Activated gamma-delta T cell treated with Interleukin-2 at 50 U/mL for 16 hours (primary cell): ENCODE measurements at regions not wholly inside any gene's neighbourhood (a gene's known extent, or its start where the extent isn't known, plus 50 kb on each side); places are given as distances from the start of the nearest gene placed in this dataset.

ENCODE experiments used
- DNase-seq: peaks from one replicate; pipeline ENCODE4 v3.0.0-alpha.2; 2020

DNA sequence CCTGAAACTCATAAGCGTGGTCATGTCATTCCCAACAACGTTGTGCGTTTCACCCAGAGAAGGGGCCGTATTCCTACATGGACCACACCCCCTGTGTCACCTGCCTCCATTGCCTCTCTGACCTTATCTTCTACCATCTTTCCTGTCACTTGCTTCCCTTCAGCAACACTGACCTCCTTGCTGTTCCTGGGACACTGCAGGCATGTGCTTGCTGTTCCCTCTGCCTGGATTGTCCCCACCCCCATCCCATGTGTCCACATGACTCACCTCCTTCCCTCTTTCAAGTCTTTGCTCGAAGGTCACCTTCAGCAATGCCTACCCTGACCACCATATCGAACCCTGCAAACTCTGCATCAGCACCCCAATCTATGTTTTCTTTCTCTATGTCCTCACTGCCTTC, 133.2 kb upstream of the ZNF618 start:
- no peak for DNase-seq

DNA sequence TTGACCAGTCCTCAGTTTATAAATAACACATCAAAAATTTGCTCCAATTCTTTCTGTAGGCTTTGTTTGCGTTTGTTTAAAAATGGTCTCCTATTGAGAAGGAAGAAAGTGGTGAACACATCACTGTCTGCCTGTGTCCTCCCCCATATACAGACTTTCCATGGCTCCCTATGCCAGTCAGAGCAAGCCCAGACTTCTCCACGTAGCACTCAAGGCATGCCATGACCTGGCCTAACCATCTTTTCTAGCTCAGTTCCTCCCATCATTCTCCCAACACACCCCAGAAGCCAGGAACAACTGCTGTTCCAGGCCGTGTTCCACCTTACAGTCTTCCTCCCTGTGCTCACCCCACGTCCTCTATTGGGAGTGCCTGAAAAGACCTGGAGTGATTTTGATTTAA, 129.6 kb upstream of the ZNF618 start:
- no peak for DNase-seq

DNA sequence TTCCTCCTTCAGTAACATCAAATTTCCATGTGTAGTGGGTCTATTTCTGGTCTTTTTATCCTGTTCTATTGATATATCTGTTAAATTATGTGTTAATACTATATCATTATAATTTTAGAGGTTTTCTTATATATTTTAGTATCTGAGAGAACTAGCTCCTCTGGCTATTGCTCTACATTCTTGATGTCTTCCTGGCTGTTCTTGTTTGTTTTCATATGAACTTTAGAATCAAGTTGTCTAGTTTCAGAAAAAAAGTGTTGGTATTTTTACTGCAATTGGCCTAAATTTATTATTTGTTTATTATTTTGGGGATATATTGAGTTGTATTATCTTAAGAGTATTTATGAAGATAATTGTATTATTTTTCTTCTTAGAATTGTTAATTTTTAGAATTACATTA, 128.0 kb upstream of the ZNF618 start:
- no peak for DNase-seq

DNA sequence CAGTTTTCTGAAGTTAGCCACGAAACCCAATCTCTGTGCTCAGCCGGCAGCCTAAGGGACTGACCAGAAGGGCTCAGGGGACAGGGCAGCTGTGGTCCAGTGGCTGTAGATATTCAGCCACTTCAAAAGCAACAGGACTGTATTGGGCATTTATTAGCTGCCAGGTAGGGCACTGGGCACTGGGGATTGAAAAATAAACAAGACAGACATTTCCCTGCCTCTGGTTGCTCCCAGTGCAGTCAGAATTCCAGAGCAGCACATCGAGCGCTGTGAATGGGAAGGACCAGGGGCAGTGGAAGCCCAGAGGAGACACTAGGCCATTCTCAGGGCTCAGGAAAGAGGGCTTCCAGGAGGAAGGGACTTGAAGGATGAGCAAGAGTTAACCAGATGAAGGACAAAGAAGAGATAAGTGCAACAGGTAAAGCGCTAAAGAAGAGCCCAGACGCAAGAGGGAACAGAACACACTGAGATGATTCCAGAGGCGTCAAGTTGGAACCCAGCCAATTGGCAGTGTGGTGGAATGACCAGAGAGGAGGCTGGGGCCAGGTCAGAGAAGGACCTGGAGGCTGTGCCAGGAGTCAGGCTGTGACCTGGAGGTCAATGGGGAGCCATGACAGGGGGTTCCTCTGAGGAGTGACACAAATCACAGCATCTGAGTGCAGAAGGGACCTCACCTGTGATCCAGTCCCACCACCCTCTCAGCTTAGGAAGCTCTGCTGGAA, 122.5 kb upstream of the ZNF618 start:
- DNase-seq, result no peak

DNA sequence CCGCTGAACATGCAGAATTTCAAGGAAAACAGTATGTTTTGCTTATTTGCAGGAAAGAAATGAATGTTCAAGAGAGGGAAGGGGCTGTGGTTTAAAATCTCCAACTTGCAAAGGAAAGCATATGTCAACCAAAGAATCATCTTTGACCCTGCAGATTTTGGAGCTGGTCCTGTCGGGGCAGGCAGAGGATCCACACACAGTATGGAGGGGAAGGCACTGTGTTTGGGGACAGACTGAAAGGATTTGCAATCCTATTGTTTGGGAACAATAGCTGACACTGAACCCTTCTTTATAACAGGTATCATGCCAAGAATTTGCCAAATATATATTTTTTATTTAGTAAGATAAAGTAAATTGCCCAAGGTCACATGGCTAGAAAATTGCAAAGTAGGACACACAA, 121.4 kb upstream of the ZNF618 start:
- DNase-seq, result no peak

DNA sequence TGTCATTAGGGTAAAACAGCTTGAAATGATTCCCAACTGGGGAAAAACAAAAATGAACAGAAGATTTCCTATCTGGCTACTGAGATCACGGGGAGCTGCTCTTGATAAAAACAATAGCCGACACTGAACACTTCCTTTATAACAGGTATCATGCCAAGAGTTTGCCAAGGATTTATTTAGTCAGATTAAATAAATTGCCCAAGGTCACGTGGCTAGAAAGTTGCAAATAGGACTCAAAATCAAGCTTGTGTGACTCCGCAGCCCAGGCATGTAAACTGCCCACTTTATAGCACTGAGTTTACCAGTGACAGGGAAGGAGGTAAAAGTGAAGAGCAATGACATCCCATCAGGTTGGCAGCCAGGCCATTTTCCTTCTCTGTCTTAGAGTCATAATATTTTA, 120.7 kb upstream of the ZNF618 start:
- no peak for DNase-seq

DNA sequence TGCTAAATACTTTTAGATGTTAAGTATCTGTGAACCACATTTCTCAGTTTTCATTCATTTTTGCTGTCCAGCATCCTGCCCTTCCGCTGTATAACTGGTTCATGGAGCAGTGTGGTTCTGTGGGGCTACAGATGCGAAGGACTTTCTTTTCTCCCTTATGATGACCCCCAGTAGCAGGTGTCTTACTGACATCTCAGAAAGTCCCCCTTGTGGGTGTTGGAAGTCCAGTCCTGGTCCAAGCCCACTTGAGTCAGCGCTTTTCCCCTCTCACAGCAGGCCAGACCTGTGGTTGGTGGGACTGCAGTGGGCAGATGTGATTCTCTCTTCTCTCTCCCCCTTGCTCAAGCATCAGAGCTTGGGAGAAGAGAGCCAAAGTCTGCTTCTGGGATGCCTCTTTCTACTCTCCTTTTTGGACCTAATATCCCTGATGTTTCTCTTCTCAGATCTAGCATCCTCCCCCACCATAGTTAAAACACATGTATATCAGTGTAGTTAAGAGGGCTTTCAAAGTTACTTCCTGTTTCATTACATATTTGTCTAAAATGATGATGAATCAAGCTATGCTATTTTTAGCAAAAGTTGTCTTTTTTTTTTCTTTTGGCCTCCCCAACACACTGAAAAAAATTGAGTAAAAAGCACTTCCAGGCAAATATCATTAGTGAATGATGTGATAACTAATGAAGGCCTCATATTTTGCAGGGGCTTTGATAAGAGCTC, 119.5 kb upstream of the ZNF618 start:
- DNase-seq, result no peak

DNA sequence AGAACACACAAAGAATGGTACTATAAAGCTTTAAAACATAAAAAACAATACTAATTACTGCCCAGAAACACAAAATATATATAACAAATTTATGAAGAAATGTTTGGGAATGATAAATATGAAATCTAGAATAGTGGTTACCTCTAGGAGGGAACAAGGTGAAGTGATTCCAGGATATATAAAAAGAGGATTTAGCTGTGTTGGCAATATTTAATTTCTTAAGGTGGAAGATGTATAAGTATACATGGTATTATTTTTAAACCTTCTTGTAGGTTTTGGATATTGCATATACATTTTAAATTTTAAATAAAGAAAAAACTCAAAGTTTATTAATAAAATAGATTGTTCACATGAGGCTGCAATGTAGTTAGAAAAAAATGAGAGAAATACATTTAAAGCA, 112.7 kb upstream of the ZNF618 start:
- no peak for DNase-seq

DNA sequence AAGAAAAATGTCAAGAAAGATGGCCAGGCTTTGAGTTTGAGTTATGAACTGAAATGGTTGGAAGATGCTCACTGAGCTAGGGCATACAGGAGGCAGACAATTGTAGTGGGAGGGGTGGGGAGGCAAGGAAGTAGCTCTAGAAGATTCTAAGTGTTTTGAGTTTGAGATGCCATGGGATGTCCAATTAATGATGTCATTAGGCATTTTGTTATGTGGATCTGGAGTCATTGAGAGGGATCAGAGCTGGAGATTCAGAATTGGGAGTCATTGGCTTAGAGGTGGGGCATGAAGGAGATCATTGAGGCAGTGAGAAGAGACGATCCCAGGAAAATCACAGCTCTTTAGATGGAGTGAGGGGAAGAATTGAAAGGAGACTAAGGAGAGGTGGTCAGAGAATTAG, 111.5 kb upstream of the ZNF618 start:
- no peak for DNase-seq

DNA sequence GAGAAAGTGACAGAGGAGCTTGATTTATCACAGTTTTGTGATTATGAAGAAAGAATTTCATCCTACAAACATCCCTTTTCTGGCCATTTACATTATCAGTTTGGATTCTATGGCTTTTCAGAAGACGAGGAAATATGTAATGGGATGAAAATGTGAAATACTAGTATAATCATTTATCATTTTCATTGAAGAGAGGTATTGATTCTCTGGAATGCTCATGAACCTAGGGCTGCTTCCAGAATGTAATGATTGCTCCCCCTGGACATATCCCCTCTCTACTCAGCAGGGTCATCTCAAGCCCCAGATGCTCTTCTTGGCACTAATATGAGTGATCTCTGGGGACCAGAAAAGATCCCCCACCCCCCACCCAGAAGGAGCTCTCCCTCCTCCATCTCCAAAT, 106.7 kb upstream of the ZNF618 start:
- no peak for DNase-seq

DNA sequence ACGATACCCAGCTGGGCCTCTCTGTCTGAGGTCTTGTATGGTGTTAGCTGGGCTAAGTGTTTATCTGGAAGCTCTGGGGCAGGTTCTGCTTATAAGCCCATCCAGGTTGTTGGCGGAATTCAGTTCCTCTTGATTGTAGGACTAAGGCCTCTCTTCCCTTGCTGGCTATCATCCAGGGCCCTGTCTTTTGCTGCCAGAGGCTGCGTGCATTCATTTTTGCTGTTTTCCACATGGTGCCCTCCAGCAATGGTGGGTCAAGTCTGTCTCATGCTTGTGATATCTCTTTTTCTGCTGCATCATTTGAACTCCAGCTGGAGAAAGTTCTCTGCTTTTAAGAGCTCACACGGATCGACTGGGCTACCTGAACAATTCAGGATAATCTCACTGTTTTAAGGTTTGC, 105.7 kb upstream of the ZNF618 start:
- no peak for DNase-seq

DNA sequence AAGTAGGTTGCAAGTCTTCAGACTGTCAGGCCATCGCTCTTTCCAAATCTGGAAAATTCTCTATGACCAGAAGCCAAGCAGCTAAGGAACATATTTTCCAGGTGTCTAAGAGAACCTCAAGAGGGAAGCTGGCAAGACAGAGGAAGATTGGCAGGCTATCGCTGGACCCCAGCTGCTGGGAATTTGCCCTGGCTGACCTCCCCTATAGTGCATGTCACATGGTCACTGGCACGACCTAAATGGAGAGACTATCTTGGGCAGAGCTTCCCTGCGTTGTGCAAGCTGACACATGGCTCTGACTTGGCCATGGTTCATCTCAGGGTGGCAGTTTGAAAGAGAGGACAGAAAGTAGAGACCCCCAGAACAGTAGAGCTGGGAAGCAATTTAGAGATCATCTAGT, 104.9 kb upstream of the ZNF618 start:
- DNase-seq, result no peak

DNA sequence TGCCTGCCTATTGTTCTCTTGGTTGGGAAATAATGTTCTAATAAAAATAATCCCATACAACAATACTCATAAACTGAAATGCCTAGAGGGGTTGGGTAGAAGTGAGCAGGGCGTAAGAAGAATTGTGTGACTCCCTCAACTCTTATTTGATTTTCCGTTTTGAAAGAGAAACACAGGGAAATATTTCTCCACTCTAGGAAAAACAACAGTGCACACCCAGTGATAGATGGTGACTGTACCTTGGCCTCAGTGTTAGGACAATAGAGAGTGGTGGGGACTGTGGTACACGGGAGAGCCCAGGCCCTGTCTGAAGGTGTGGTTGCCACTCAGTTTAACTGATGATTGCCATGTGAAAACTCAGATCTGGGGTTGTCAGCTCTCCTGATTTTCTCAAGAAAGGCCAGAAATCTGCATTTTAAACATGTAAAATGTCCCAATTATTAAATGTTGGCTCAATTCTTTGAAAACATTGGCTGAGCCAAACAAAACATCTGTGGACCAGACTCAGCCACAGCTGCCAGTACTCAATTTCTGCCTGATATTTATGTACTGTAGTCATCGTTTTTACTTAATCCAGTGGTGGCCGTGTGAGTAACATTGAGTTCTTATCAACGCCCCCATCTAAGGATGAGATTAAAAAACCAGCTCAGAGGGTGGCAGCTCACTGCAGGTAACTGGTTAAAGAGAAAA, 103.8 kb upstream of the ZNF618 start:
- DNase-seq, result no peak

DNA sequence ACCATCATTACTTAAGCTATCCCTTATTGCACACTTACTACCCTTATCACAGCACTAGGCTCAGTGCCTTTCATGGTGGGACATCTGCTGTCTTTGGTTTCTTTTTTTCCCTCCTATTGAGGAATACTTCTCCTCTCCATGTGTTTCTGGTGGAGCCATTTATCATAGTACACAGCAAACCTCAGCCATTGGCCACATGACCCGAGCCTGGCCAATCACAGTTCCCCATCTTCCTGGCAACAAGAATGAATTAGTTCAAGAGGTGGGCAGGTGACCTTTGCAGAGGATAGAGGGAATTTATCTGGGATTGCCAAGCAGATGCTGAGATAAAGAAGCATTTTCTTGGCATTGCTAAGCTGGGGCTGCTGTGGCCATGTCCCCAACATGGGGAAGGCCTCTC, 101.1 kb upstream of the ZNF618 start:
- no peak for DNase-seq

DNA sequence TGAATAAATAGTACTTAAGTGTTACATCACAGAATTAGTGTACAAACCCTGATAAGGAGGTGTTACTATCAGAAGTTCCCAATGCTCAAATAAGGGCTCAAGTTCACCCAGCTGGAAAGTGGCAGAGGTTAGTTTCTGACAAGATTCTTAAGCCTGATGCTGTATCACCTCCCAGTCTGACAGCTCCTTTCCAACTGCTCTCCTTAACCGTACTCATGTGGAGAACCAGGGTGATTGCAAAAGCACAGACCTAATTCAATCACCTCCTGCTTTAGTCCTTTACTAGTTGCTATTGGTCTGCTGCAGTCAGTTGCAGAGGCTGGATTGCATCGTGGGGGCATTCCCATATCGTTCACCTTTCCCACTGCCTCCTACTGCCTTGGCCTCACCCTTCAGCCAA, 100.4 kb upstream of the ZNF618 start:
- DNase-seq, result no peak

DNA sequence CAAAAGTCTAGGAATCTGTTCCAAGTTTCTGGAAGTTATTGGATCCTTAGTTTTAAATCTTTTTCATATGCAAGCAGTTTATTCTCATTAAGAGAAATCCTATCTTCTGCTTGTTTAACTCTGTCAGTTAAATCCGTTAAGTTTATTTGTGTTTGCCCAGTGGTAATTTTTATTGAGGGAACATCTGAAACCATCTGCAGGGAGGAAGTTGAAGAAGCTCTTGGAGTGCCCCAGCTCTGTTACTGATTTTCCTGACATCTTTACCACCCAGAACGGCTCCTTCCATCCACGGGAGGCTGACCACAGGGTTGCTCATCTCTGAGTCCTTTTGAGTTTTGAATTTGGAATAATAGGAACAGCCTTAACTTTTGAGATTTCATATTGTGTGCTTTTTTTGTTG, 99.9 kb upstream of the ZNF618 start:
- DNase-seq, result no peak

DNA sequence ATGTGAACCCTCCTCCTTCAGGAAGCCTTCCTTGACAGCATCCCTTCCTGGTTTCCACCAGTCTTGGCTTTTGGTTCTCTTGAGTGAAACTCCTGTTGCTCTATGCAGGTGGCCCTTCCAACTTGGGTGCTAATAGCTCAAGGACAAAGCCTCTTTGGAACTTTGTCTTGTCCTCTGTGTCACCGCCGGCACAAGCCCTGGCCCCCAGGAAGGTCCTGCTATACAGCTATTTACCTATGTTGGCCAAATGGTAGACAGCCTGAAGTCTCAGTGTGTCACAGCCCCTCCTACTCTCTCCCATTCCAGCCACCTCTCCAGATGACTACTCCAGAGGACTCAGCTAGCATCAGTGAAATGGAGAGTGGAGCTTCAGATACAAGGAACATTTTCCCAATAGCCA, 94.7 kb upstream of the ZNF618 start:
- no peak for DNase-seq

DNA sequence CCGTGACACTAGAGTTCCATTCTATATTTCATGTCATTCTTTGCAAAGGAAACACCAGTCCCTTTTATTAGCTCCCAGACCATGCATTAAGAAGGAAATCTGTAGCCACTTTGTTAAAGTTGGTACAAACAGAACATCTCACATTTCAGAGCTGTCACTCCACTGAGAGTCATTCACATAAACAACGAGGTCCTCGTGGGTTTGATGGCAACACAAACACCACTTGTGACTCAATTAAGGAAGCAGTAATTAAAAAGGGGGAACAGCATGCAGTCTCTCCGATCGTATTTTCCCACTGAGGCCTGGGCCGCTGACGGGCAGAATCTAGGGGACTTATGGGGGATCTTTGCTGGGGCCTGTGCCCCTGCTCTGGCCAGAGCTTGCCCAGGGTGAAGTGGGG, 94.2 kb upstream of the ZNF618 start:
- DNase-seq, result no peak

DNA sequence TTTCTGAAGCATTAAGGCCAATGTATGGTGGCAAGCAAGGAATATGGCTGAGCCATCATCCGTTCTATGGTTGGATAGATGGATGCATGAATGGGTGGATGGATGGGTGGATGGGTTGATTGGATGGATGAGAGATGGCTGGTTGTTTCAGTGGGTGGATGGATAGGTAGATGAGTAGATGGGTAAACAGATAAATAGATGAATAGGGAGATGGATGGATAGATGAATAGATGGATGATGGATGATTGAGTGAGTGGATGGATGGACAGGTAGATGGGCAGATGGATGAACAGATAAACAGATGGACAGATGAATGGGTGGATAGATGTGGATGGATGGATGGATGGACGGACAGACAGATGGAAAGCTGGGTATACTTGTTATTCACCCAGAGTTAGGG, 92.6 kb upstream of the ZNF618 start:
- no peak for DNase-seq

DNA sequence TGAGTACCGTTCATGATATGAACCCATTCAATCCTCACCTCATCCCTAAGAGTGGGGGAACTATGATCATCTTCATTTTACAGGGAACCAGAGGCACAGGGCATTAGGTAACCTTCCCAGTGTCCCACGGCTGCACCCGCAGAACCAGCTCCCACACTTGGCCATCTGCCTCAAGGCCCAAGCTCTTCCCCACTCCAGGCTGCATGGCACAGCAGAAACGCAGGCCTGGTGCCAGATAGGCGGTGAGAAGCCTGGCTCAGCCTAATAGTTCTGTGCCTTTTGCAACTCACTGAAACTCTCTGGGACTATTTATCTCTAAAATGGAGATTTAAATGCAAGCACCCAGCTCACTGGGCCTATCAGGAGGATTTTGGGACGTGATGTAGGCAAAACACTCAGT, 90.8 kb upstream of the ZNF618 start:
- DNase-seq, result no peak

DNA sequence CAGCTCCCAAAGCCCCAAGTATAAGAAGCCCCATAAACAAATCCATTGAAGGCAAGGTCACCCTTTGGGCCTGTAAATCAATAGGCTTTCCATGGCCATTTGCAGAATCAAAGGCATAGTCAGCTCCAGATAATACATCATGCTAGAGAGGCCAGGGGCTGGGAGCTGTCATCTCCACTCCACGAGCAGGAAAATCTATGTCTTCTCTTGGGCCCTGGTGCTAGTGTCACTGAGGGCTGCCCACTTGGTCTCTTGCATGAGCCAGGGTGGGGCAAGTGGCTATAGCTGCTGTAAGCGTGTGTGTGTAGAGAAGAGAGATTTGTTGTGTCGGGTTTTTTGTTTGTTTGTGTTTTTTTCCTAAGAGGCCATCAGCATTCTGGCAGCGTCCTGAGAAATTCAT, 90.0 kb upstream of the ZNF618 start:
- no peak for DNase-seq

DNA sequence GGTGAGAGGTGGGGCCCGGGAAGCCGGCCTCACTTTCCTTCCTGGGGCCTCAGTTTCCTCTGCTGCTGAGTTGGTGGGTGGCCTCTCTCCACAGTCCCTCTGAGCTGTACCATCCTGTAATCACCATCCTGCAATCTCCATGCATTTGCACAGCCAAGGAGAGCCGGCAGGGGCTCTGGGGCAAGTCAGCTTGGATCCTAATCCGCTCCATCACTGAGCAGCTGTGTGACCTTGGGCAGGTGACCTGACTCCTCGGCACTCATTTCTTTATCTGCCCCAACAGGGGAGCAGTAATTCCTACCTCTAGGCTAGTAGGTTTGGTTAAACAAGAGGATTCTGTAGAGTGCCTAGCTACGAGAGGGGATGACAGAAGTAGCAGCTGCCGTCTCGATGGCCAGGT, 88.2 kb upstream of the ZNF618 start:
- no peak for DNase-seq

DNA sequence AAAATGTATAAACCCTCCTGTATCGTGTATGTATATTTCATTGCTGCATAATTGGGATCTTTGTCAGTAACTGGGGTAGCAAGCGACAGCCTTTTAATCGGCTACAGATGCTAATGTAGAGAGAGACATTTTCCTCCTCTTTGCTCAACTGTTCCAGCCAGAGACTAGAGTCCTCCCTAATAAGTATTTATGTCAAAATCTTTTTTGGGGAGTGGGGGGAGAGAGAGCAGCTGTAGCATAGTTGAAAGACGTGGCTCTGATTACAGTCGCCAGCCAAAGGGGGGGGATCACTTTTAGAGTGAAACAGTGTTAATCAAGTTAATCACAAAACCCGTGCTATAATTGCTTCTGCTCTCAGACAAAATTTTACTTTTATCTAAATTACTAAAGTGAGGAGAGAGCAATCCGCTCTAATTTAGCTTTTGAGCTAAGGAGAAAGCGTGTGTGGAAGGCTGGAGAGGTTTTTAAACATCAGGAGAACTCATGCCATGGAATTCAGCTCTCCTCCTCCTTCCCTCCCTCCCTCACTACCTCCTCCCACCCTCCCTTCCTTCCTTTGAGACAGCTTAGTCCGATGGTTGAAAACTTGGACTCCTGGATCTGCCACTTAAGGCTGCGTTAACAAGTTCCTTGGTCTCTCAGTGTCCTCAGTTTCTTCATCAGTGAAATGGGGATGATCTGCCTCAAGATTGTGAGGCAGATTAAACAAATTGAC, 87.3 kb upstream of the ZNF618 start:
- DNase-seq, result no peak

DNA sequence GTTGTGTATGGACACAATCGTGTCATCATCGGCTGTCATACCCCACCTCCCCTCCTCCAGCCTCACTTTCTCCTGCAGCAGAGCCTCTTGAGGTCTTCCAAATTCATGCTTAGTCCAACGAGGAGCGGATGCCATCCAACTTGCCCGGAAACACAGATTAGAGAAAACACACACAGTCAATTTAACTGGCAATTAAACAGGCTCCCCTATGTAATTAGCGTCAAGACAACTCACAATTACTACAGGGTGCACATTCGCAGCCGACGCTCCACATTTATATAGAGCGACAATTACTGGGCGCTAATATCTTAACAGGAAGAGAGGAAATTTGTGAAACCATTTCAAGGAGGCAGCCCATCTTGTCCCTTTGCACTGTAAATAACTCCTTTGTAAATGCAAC, 86.0 kb upstream of the ZNF618 start:
- DNase-seq, result no peak
